ENCODE measurements at regions not wholly inside any gene's neighbourhood (a gene's known extent, or its start where the extent isn't known, plus 50 kb on each side); places are given as distances from the start of the nearest gene placed in this dataset.

- Histone ChIP-seq H3K9me3 (ENCODE audit: control insufficient read depth, insufficient read depth, low read depth, low read length) (no peaks in the 10 kb centered on the region), H3K27ac (ENCODE audit: extremely low read depth, low read depth, low read length) (no peak overlapping the region), H3K4me1 (ENCODE audit: control insufficient read depth, insufficient read depth, low read length) (no peaks in the 10 kb centered on the region), H3K4me3 (ENCODE audit: low read depth, low read length) (no peak overlapping the region), H3K36me3 (ENCODE audit: control insufficient read depth in 2 of 2, insufficient read depth in 1 of 2, low read length in 2 of 2) (no peaks in the 10 kb centered on the region)
- CTCF ChIA-PET: interaction anchor here (0.8 kb wide), 2 partner anchors 9 to 884 kb away, joined by 3 read pairs; no protein-coding TSS in a partner anchor
- POLR2A ChIA-PET: no interaction called here
- TF ChIP-seq ZNF280D (tag by site-specific recombination; IDR thresholded peaks at IDR 0.05): no peak
- no peak for TF ChIP-seq ZNF837 (tag by site-specific recombination; IDR thresholded peaks at IDR 0.05)
- no peak for TF ChIP-seq ZNF501 (tag by site-specific recombination; IDR thresholded peaks at IDR 0.05)
- no peak for TF ChIP-seq ZBTB49 (tag by site-specific recombination; IDR thresholded peaks at IDR 0.05; ENCODE audit: low read depth)
- TF ChIP-seq SCRT2 (tag by site-specific recombination; IDR thresholded peaks at IDR 0.05): no peak
- no peak for TF ChIP-seq ZNF626 (tag by site-specific recombination; IDR thresholded peaks at IDR 0.05)
- no peak for TF ChIP-seq ZNF654 (tag by site-specific recombination; IDR thresholded peaks at IDR 0.05; ENCODE audit: low read depth)
- no peak for TF ChIP-seq ZBTB26 (tag by site-specific recombination; optimal IDR thresholded peaks at IDR 0.05)
- TF ChIP-seq PRDM2 (tag by site-specific recombination; IDR thresholded peaks at IDR 0.05; ENCODE audit: borderline replicate concordance): no peak
- TF ChIP-seq SP3 (tag by site-specific recombination; IDR thresholded peaks at IDR 0.05): no peak
- TF ChIP-seq HOXC10 (CRISPR knock-in tag; IDR thresholded peaks at IDR 0.05): no peak
- no peak for TF ChIP-seq ZNF354C (tag by site-specific recombination; IDR thresholded peaks at IDR 0.05; ENCODE audit: borderline replicate concordance, low read depth)
- no peak for TF ChIP-seq ZNF133 (tag by site-specific recombination; IDR thresholded peaks at IDR 0.05)
- TF ChIP-seq GFI1B (tag by site-specific recombination; IDR thresholded peaks at IDR 0.05): no peak
- TF ChIP-seq ZNF530 (tag by site-specific recombination; IDR thresholded peaks at IDR 0.05; ENCODE audit: low read depth): no peak
- no peak for TF ChIP-seq ZNF610 (tag by site-specific recombination; IDR thresholded peaks at IDR 0.05; ENCODE audit: borderline replicate concordance)
These were observed 541.4 kb downstream of the TRIML1 start for GRCh38 chr4:188680667-188681063.
